NCI-H345 treated with DMSO at 0.1 percent for 48 hours (cell line): ENCODE measurements at regions not wholly inside any gene's neighbourhood (a gene's known extent, or its start where the extent isn't known, plus 50 kb on each side); places are given as distances from the start of the nearest gene placed in this dataset.
"Not testable (repeated sequence)": the region's sequence is repeated elsewhere in the genome, so short reads cannot be mapped to it uniquely, and the experiment has no call there.

ENCODE experiments used
- DNase-seq: peaks from one replicate; lab custom pipeline; 2025; ENCODE audit not compliant: unreplicated experiment; lab: John Stamatoyannopoulos, UW

DNA sequence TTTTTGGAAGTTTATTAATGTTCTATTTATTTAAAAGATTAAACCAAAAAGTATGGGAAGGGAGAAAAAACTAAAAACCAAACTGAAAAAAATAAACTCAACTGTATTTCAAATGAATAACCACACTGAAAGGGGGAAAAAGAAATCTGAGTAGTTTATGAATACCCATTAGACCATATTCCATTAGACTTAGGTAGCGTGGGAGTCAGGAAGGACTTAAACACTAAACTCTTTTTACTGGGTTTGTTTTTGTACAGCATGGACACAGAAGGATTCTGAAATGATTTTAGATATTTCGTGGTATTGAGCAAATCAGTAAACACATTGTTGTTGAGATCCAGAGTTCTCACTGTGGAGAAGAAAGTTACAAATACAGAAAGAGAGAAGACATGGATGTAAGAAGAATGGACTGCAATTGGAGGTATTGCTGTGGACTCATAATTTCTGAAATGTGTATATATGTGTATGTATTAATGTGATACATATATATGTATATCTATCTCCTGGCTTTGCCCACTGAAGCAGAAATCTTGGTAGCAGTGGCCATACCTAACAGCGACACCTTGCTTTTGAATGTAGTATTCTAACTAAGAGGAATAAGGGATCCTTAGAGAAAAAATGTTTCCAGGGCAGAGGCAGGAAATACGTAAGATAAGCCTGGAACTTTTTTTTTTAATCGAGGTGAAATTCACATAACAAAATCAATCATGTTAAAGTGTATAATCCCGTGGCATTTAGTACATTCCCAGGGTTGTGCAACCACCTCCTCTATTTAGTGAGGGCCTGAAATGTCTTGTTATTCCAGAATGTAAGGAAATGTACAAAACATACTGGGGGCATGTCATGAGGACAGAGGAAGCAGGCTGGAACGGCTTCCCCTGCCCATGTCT, 228.8 kb downstream of the SMARCA2 start:
- DNase-seq: no peak

DNA sequence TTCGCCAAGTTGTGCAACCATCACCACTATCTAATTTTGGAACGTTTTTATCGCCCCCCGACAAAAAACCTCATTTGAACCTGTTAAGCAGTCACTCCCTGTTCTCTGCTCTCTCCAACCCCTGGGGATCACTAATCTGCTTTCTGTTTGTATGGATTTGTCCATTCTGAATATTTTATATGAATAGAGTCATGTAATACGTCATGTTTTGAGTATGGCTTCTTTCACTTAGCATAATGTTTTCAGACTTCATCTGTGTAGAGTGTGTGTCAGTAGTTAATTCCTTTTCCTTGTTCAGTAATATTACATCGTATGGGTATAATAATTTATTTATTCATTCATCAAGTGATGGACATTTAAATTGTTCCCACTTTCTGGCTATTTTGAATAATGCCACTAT, 232.2 kb downstream of the SMARCA2 start:
- DNase-seq: no peak

DNA sequence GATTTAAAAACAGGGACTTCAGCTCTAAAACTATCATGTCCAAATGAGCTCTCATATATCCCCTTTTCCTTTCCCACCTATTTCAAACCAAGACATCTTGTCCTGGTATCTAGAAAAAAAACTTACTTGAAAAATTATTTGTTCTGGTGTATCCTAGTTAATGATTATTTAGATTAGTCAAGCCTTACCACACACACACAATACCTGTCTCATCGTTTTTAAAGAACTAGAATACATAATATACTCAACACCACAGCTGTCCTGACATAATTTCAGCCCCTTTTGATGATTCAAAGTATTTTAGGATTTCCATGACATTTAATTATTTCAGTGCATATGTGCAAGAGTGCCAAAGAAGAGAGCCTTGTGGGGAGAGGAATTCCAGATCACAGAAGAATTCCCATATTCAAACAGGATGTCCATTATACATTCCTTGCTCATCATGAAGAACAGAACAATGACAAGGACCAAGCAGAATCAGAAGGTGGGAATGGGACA, 233.7 kb downstream of the SMARCA2 start:
- no peak for DNase-seq

DNA sequence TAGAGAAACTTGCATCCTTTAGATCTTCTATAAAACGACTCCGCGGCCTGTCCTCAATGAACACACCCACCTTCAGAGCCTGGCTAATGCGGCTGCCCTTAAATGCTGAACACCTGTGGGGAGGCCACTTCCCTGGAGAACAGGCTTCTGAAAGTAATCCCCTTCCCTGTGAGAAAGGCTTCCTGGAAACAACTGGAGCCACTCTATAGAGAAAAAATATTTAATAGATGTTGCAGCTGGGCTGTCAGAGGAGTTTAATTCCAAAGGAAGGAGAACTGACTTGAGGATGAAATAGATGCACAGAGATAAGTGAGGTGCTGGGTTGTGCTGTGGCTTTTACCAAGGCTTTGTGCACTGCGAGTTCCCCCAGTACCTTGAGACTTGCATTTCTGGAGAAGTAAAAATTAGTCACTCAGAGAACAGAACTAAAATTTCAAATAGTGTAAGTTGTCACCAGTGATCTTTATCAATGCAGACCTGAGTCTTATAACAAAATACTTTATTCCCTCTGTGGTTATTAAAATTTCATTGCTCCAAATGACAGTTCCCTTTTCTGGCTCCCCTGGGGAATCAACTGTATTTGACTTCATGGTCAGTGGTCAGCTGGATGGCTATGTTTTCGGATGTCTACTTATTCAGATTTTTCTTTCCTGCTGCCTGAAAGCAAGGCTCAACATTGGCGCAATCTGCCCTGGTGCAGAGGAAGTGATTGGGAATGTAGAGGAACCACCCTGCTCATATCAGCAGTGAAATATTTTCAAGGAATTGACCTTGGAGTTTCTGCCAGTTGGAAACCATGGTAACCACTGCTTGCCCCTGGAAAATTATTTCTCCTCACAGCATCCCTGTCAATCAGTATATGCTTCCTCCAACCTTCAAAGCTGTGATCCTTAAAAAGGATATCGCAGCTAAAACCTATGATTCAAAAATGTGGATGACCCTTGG, 238.8 kb downstream of the SMARCA2 start:
- DNase-seq: no peak

DNA sequence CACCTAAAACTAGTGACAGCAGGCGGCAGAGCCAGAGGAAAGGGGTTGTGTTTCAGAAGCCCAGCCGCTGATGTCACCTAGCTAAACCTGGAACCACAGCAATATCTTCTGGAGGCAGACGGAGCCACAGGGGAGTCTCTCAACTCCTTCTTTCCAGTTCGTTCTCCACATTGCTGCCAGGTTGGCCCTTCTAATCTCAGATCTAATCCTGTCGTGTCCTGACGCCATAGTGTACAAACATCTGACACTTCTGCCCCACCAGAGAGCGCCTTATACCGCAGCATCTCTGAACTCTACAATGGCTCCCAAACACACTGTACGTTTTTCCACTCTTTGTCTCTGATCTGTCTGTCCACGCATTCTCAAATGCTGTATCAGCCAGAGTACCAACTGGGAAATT, 240.0 kb downstream of the SMARCA2 start:
- DNase-seq: no peak

DNA sequence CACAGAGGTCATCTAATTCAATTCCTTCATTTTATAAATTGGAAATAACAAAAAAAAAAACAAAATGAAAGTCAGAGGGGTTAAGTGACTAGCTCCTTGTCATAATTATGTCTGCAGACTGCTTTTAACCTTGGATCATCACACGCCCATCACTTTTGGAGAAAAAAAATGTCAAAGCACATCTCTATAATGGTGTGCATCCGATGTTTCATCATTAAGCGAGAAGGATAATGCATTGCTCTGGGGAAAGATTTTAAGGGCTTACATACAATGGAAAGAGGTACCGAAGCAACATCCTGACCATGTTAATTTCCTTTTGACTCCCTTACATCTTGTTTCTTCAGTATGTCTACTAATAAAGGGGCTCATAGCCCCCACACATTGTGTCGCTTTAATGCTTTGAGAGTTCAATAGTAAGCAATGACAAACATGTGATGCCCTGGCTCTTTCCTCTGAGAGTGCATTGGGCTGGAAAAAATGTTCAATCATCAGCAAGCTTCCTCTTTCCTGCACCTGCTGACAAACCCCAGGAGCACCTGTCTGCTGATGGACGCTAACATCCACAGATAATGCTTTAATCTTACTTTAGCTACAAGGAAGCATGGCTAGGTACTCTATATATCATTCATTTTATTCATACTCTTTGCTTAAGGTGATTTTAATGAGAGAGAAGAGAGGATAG, 242.2 kb downstream of the SMARCA2 start:
- peak; percentile 54 for DNase-seq

DNA sequence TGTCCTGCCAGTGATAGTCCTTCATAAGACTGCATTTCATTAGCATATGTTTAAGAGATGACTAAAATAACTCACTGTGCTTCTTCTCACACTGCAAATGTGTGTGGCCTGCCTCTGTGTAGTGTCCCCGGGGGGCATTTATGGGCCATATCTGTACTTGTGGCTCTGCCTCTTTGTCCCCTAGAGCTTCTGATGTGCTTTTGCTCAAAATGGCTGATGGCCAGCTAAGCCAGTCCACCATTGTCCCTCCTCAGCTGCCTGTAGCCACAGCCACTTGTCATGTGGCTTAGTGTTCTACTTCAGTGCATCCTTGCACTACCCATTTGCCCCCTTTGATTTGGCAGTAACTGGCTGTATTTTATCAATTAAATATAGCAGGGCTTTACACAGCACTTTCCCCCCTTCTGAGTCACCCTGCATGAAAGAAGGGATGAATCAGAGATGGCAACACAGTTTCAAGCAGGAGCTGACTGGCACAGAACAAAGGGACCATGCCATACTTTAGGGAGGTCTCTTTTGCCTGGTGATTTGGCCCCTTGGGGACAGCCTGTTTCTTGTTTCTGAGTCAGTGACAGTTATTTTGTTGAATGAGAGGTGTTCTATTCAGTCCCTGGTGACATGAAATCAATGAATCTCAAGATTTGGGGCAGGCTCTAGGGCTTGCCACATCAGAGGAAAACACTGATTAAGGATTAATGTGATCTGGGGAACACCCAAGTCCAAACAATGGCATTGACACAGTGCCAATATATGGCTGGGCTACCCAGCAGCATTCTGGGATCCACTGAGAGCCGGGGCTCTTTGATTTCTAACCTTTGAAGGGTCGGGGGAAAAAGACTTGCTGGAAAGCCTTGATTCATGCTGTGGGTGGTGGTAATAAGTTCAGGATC, 245.5 kb downstream of the SMARCA2 start:
- peak; percentile 46 for DNase-seq

DNA sequence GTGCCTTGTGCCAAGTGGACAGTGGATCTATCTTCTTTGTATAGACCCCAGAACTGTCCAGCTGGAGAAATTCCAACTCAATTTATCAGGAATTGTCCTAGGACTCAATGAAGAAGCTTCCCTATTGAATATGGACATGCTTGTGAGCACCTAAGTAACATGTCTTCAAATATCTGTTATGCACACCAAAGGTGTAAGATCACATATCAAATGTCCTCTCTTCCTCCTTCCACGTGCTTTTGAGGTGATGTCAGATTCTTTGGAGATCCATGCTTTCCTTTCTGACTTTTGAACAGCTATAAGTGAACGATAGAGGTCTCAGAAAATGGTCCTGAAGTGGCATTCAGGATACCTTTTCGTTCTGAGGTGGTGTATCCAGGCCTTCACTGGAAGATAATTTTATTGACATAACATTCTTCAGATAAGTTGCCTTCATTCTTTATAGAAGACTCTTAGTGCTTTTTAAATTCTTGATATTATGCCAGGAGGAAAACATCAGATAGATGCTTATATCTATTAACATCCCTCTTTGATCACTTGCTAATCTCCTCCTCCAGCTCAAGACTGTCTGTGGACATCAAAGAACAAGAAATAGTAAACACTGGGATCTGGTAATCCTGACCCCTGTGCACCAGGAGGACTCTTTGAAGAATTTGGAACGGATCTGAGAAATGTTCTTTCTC, 246.4 kb downstream of the SMARCA2 start:
- DNase-seq: no peak

DNA sequence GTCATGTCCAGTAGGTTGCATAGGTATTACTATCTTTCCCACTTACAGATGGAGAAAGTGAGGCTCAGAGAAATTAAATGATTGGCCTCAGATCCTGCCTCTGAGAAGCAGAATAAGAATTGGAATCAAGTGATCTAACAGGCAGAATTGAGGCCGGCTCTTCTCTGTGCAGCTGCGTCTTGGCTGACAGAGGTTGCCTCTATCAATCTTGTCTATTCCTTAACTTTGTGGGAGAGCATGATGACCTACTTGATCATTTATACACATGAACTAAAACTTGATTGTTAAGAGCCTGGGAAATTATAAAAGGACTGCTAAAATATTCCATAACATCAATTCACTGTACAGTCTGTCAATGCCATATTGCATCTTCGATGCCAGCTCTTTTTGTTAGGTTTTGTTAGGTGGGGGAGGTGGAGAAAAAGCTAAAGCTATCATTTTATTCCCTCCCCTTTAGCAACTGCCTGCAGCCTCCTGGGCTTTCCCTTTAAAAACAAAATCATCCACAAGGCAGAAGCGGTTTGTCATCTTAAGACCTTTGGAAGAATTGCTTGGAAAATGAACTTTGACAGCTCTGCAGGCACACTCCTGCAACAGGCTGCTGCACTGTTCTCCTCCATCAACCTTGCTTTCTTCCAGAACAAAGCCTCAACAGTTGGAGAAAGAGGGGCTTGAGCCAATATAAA, 247.4 kb downstream of the SMARCA2 start:
- DNase-seq: no peak

DNA sequence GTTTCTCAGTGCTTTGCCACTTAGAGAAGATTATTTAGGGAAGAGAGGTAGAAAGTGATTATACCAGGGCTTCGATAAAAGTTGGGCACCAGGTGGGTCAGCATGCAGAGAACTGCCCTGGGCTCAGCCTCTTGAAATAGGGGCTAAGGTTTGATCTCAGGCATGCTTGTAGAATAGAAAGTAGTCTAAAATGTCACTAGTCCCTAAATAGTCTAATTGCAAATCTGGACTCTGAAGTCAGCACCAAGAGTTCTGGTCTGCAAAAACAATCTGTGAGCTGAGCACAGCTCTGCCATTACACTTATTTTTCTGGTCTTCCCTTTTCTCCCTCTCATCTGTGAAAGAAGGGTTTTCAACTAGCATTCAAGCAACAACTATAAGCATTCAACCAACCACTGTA, 248.0 kb downstream of the SMARCA2 start:
- no peak for DNase-seq

DNA sequence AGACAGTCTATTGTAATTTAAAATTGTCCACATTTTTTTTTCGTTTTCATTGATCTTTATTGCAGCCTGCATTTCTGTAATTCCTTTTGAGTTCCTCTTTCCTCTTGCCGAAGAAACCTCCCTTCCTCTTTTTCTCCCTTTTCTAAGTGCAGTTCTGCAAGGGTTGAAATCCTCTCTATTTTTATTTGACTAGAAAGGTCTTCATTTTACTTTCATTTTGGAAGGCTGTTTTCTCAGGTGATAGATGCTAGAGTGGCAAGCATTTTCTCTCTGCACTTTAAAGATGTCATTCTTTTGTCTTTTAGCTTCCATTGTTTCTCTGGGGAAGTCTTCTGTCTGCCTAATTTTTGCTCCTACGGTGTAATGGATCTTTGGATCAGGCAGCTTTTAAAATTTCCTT, 248.5 kb downstream of the SMARCA2 start:
- DNase-seq: no peak

DNA sequence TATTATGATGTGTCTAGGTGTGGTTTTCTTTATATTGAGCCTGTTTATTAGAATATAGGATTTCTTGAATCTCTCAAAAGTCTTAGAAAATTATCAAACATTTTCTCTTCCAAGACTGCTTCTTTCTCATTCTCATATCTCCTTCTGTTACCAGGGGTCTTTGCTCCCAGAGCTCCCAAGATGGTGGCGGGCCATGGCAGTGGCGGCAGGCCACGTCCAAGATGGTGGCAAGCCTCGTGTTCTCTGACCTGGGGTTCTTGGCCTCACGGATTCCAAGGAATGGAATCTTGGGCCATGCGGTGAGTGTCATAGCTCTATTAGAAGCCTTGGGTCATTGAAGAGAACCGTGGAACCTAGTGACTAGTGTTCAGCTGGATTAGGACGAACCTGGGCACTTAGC, 248.9 kb downstream of the SMARCA2 start:
- DNase-seq: no peak

DNA sequence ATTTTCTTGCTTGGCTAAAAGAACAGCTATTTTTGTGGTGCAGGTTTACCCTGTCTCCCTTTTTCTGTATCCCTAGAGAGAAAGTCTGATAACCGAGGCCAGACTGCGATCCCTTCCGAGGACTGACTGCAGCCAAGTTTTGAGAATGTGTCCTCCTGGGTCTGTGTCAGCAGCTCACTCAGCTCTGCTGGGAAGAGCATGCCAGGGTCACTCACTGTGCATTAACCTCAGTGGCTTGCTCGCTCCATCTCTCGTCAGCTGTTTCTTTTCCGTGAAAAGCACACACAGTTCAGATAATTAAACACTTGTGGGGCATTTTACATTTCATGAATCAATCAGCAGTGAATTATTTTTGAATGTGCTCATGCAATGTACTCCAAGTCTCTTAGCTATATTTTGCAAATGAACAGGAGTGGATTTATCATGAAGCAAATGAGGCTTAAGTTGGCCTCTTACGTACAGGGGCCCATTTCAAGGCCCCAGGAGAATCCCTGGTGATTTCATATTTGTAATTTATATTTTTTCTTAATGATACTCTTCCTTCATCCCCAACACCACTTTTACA, 252.1 kb downstream of the SMARCA2 start:
- DNase-seq: no peak

DNA sequence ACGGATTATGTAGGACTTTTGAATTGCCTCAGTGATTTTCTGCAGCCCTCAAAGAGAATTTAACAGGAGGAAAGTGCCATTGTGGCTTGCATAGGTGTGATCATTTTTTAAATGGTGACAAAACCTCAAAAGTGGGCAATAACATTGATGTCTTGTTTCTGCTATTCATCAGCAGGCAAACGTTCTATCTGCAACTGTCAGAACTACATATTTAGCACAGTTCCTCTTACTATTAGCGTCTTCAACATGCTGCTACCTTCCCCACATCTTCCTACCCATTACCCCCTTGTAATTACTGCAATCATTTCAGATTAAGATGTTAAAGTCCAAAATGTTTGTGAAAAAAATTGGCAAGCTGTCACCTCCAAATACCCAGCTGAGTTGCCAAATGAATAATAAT, 254.6 kb downstream of the SMARCA2 start:
- DNase-seq: no peak

DNA sequence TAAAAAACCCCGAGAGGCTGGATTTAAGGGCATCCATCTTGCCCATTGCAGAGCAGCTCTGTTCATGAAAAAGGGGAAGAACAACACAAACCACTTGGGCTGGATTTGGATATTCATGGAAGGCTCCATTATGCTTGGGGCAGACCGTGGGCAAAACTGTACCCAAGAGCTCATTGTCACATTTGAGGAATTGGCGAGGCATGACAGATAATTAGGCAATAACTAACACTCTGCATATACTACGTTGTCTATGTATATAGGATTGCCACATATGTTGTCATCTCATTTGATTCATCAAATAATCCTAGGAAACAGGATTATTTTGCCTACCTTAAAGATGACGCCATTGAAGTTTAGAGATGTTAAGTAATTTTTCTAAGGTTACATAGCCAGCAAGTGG, 255.4 kb downstream of the SMARCA2 start:
- DNase-seq: no peak

DNA sequence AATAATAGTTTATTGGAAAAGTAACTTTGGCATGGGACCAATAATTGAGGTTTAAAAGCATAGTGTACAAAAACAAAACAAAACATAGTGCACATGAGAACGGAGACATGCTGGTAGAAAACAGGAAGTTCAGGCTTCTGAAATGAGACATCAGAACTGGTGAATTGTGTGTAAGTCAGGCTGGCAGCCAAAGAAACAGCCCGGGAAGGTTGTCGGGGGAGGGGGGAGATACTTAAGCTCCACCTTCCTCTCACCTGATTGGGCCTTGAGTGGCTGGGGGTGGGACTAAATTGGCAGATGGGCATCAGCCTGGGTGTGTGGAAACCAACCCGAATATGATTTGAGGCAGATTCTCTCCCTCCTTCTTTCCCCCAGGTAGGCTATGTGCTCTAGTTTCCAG, 256.3 kb downstream of the SMARCA2 start:
- DNase-seq: no peak

DNA sequence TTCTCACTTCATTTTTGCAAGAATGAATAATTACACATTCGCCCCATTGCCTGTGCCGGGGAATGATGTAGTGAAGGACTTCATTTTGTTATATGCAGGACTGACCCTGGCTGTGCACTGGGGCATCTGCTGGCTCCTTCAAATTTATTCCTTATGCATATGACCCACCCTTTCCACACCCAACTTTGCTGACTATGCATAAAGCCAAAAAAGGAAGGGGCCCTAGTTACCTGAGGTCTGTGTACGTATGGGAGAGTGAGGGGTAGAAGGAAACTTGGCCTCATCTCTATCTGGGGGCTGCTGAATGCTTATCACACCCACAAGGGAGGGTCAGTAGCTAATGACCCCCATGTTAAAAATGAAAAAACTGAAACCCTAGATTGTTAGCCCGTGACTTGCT, 259.6 kb downstream of the SMARCA2 start:
- no peak for DNase-seq

DNA sequence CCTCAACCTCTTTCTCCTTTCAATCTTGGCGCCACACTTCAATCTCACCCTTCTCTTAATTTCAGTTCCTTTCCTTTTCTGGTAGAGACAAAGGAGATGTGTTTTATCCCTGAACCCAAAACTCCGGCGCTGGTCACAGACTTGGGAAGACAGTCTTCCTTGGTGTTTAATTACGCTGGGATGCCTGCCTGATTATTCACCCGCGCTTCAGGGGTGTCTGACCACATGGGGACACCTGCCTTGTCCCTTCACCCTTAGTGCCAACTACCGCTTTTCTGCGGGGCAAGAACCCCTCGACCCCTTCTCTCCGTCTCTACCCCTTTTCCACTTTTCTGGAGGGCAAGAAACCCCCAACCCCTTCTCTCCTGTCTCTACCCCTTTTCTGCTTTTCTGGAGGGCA, 261.1 kb downstream of the SMARCA2 start:
- DNase-seq: no peak

DNA sequence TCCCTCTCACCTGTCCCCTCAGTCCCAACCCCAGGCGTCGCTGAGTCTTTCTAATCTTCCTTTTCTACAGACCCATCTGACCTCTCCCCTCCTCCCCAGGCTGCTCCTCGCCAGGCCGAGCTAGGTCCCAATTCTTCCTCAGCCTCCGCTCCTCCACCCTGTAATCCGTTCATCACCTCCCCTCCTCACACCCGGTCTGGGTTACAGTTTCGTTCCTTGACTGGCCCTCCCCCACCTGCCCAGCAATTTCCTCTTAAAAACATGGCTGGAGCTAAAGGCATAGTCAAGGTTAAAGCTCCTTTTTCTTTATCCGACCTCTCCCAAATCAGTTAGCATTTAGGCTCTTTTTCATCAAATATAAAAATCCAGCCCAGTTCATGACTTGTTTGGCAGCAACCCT, 262.0 kb downstream of the SMARCA2 start:
- not testable (repeated sequence) for DNase-seq
